Activated naive CD8-positive, alpha-beta T cell treated with anti-CD3 and anti-CD28 coated beads for 36 hours (primary cell): ENCODE measurements at regions not wholly inside any gene's neighbourhood (a gene's known extent, or its start where the extent isn't known, plus 50 kb on each side); places are given as distances from the start of the nearest gene placed in this dataset.
"Not testable (repeated sequence)": the region's sequence is repeated elsewhere in the genome, so short reads cannot be mapped to it uniquely, and the experiment has no call there.

ENCODE experiments used
- DNase-seq: peaks from one replicate; pipeline ENCODE4 v3.0.0; 2021
- H3K27ac Mint-ChIP-seq: one replicate; pipeline ENCODE4 v1.8.0; 2022; ENCODE audit warnings: mild to moderate bottlenecking, moderate library complexity, mixed read lengths
- H3K27me3 Mint-ChIP-seq: one replicate; pipeline ENCODE4 v1.8.0; 2022; ENCODE audit warnings: mild to moderate bottlenecking, mixed read lengths
- H3K36me3 Mint-ChIP-seq: one replicate; pipeline ENCODE4 v1.8.0; 2021; ENCODE audit warnings: mild to moderate bottlenecking, mixed read lengths
- H3K4me1 Mint-ChIP-seq: one replicate; pipeline ENCODE4 v1.8.0; 2021; ENCODE audit warnings: mixed read lengths
- H3K4me3 Mint-ChIP-seq: one replicate; pipeline ENCODE4 v1.8.0; 2022; ENCODE audit warnings: mild to moderate bottlenecking, moderate library complexity, mixed read lengths
- H3K9me3 Mint-ChIP-seq: one replicate; pipeline ENCODE4 v1.8.0; 2022; ENCODE audit warnings: mixed read lengths

- H3K36me3 Mint-ChIP-seq = no peaks in the 10 kb centered on the region
- no peaks in the 10 kb centered on the region for H3K4me1 Mint-ChIP-seq
- no peak overlapping the region for H3K27ac Mint-ChIP-seq
- DNase-seq = no peak
- no peaks in the 10 kb centered on the region for H3K27me3 Mint-ChIP-seq
- no peaks in the 10 kb centered on the region for H3K9me3 Mint-ChIP-seq
- no peak overlapping the region for H3K4me3 Mint-ChIP-seq
Observed at GRCh38 chr5:128681096-128681495, 143.1 kb upstream of the FBN2 start.

- no peak overlapping the region for H3K27ac Mint-ChIP-seq
- H3K36me3 Mint-ChIP-seq = no peaks in the 10 kb centered on the region
- no peaks in the 10 kb centered on the region for H3K9me3 Mint-ChIP-seq
- no peaks in the 10 kb centered on the region for H3K27me3 Mint-ChIP-seq
- H3K4me1 Mint-ChIP-seq = no peaks in the 10 kb centered on the region
- DNase-seq = no peak
- no peak overlapping the region for H3K4me3 Mint-ChIP-seq
Observed at GRCh38 chr5:128681764-128682592, 143.9 kb upstream of the FBN2 start.

GRCh38 chr5:128682669-128683068 lies 144.6 kb upstream of the FBN2 start:
- Mint-ChIP-seq H3K4me1 (no peaks in the 10 kb centered on the region), H3K36me3 (no peaks in the 10 kb centered on the region), H3K9me3 (no peaks in the 10 kb centered on the region), H3K27ac (no peak overlapping the region), H3K4me3 (no peak overlapping the region), H3K27me3 (no peaks in the 10 kb centered on the region)
- no peak for DNase-seq

GRCh38 chr5:128684961-128685360 lies 146.9 kb upstream of the FBN2 start:
- Mint-ChIP-seq H3K4me3 (no peak overlapping the region), H3K27ac (no peak overlapping the region), H3K9me3 (no peaks in the 10 kb centered on the region), H3K36me3 (no peaks in the 10 kb centered on the region), H3K4me1 (no peaks in the 10 kb centered on the region), H3K27me3 (no peaks in the 10 kb centered on the region)
- no peak for DNase-seq

- Mint-ChIP-seq H3K36me3 (no peaks in the 10 kb centered on the region), H3K27me3 (no peaks in the 10 kb centered on the region), H3K9me3 (peaks cover 6% of the 10 kb centered on the region), H3K27ac (no peak overlapping the region), H3K4me3 (no peak overlapping the region), H3K4me1 (no peaks in the 10 kb centered on the region)
- DNase-seq = no peak
Observed at GRCh38 chr5:128687930-128688329, 149.9 kb upstream of the FBN2 start.

- no peaks in the 10 kb centered on the region for H3K4me1 Mint-ChIP-seq
- no peaks in the 10 kb centered on the region for H3K36me3 Mint-ChIP-seq
- H3K9me3 Mint-ChIP-seq = peaks cover 6% of the 10 kb centered on the region
- no peak overlapping the region for H3K27ac Mint-ChIP-seq
- H3K4me3 Mint-ChIP-seq = no peak overlapping the region
- H3K27me3 Mint-ChIP-seq = peaks cover 4% of the 10 kb centered on the region
- DNase-seq = no peak
Observed at GRCh38 chr5:128693764-128694163, 155.7 kb upstream of the FBN2 start.

- DNase-seq = no peak
- no peaks in the 10 kb centered on the region for H3K36me3 Mint-ChIP-seq
- H3K27me3 Mint-ChIP-seq = peaks cover 4% of the 10 kb centered on the region
- H3K9me3 Mint-ChIP-seq = peaks cover 4% of the 10 kb centered on the region
- no peak overlapping the region for H3K4me3 Mint-ChIP-seq
- no peaks in the 10 kb centered on the region for H3K4me1 Mint-ChIP-seq
- H3K27ac Mint-ChIP-seq = no peak overlapping the region
Observed at GRCh38 chr5:128695791-128696530, 157.9 kb upstream of the FBN2 start.

GRCh38 chr5:128701301-128701700 lies 163.3 kb upstream of the FBN2 start:
- DNase-seq = no peak
- Mint-ChIP-seq H3K4me3 (no peak overlapping the region), H3K27me3 (no peaks in the 10 kb centered on the region), H3K9me3 (no peaks in the 10 kb centered on the region), H3K27ac (no peak overlapping the region), H3K36me3 (no peaks in the 10 kb centered on the region), H3K4me1 (no peaks in the 10 kb centered on the region)

GRCh38 chr5:128703322-128703721 lies 165.3 kb upstream of the FBN2 start:
- Mint-ChIP-seq H3K4me3 (no peak overlapping the region), H3K36me3 (no peaks in the 10 kb centered on the region), H3K27ac (no peak overlapping the region), H3K9me3 (no peaks in the 10 kb centered on the region), H3K4me1 (no peaks in the 10 kb centered on the region), H3K27me3 (no peaks in the 10 kb centered on the region)
- DNase-seq = no peak

- Mint-ChIP-seq H3K27me3 (no peaks in the 10 kb centered on the region), H3K27ac (no peak overlapping the region), H3K36me3 (no peaks in the 10 kb centered on the region), H3K9me3 (peaks cover 2% of the 10 kb centered on the region), H3K4me3 (no peak overlapping the region), H3K4me1 (no peaks in the 10 kb centered on the region)
- no peak for DNase-seq
Observed at GRCh38 chr5:128706269-128706668, 168.2 kb upstream of the FBN2 start.

GRCh38 chr5:128708841-128709240 lies 170.8 kb upstream of the FBN2 start:
- H3K27me3 Mint-ChIP-seq = no peaks in the 10 kb centered on the region
- H3K27ac Mint-ChIP-seq = no peak overlapping the region
- no peaks in the 10 kb centered on the region for H3K36me3 Mint-ChIP-seq
- H3K4me1 Mint-ChIP-seq = no peaks in the 10 kb centered on the region
- no peak overlapping the region for H3K4me3 Mint-ChIP-seq
- H3K9me3 Mint-ChIP-seq = peaks cover 2% of the 10 kb centered on the region
- DNase-seq = no peak

- peaks cover 4% of the 10 kb centered on the region for H3K9me3 Mint-ChIP-seq
- no peaks in the 10 kb centered on the region for H3K36me3 Mint-ChIP-seq
- H3K27me3 Mint-ChIP-seq = no peaks in the 10 kb centered on the region
- no peak overlapping the region for H3K27ac Mint-ChIP-seq
- H3K4me1 Mint-ChIP-seq = no peaks in the 10 kb centered on the region
- no peak for DNase-seq
- H3K4me3 Mint-ChIP-seq = no peak overlapping the region
Observed at GRCh38 chr5:128711216-128711615, 173.2 kb upstream of the FBN2 start.

- DNase-seq = no peak
- Mint-ChIP-seq H3K27ac (no peak overlapping the region), H3K4me3 (no peak overlapping the region), H3K4me1 (no peaks in the 10 kb centered on the region), H3K36me3 (no peaks in the 10 kb centered on the region), H3K9me3 (peaks cover 4% of the 10 kb centered on the region), H3K27me3 (no peaks in the 10 kb centered on the region)
Observed at GRCh38 chr5:128714551-128714950, 176.5 kb upstream of the FBN2 start.

GRCh38 chr5:128722551-128722950 lies 184.5 kb upstream of the FBN2 start:
- no peak overlapping the region for H3K27ac Mint-ChIP-seq
- H3K9me3 Mint-ChIP-seq = no peaks in the 10 kb centered on the region
- H3K27me3 Mint-ChIP-seq = no peaks in the 10 kb centered on the region
- DNase-seq = no peak
- no peak overlapping the region for H3K4me3 Mint-ChIP-seq
- H3K4me1 Mint-ChIP-seq = no peaks in the 10 kb centered on the region
- no peaks in the 10 kb centered on the region for H3K36me3 Mint-ChIP-seq

GRCh38 chr5:128730021-128730420 lies 192.0 kb upstream of the FBN2 start:
- H3K27me3 Mint-ChIP-seq, H3K4me3 Mint-ChIP-seq, H3K27ac Mint-ChIP-seq, DNase-seq, H3K4me1 Mint-ChIP-seq, H3K36me3 Mint-ChIP-seq, H3K9me3 Mint-ChIP-seq: not testable (repeated sequence)

GRCh38 chr5:128735656-128736055 lies 197.6 kb upstream of the FBN2 start:
- not testable (repeated sequence) for DNase-seq, H3K36me3 Mint-ChIP-seq, H3K27ac Mint-ChIP-seq, H3K9me3 Mint-ChIP-seq, H3K4me1 Mint-ChIP-seq, H3K4me3 Mint-ChIP-seq, H3K27me3 Mint-ChIP-seq
